A673 (cell line): ENCODE measurements at regions not wholly inside any gene's neighbourhood (a gene's known extent, or its start where the extent isn't known, plus 50 kb on each side); places are given as distances from the start of the nearest gene placed in this dataset.

ENCODE experiments used
- CTCF ChIP-seq: fragments of 300-800, 200-600 bp; sonication (generic); conservative IDR thresholded peaks from 2 replicates; pipeline ENCODE4 v1.5.1; 2017; ENCODE audit warnings: low read depth, mild to moderate bottlenecking, antibody characterized with exemption, low read length, moderate library complexity, mixed read lengths
- EZH2 ChIP-seq: fragments of 200-600 bp; sonication (generic); IDR thresholded peaks from 2 replicates; pipeline ENCODE4 v1.6.1; 2017; ENCODE audit warnings: borderline replicate concordance, low read depth, mild to moderate bottlenecking, mixed read lengths, antibody characterized with exemption, low read length; ENCODE audit not compliant: poor library complexity, severe bottlenecking

DNA sequence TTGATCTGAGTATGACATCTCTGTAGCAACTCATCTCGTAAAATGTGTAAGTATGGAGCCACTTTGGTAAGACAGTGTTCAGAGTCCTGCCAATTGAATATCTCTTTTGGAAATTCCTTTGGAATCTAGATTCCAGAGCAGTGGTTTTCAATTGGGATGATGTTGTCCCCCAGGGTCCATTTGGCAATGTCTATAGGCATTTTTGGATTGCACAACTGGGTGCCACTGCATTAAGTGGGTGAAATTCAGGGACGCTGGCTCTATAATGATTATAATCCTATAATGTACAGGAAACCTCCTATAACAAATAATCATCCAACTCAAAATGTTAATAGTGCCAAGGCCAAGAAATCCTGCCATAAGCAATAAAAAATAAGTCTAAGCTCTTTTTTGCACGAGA lies 404.8 kb upstream of the RAG2 start:
- TF ChIP-seq CTCF (no peak), EZH2 (no peak)
